ES-I3 (cell line): ENCODE measurements at regions not wholly inside any gene's neighbourhood (a gene's known extent, or its start where the extent isn't known, plus 50 kb on each side); places are given as distances from the start of the nearest gene placed in this dataset.

Experiments
- H3K36me3 ChIP-seq: 2 replicates; pipeline ENCODE4 v1.6.1; 2013; ENCODE audit warnings: mild to moderate bottlenecking, low read length, control low read depth, moderate library complexity; ENCODE audit not compliant: insufficient read depth
- H3K4me1 ChIP-seq: 2 replicates; pipeline ENCODE4 v1.6.1; 2013; ENCODE audit warnings: mild to moderate bottlenecking, control low read depth, low read length; ENCODE audit not compliant: insufficient read depth
- H3K9ac ChIP-seq: 2 replicates; pipeline ENCODE4 v1.6.1; 2013; ENCODE audit warnings: low read depth, mild to moderate bottlenecking, low read length, moderate library complexity
- H3K9me3 ChIP-seq: 2 replicates; pipeline ENCODE4 v1.6.1; 2013; ENCODE audit warnings: mild to moderate bottlenecking, low read length, moderate library complexity; ENCODE audit not compliant: control insufficient read depth, insufficient read depth

DNA sequence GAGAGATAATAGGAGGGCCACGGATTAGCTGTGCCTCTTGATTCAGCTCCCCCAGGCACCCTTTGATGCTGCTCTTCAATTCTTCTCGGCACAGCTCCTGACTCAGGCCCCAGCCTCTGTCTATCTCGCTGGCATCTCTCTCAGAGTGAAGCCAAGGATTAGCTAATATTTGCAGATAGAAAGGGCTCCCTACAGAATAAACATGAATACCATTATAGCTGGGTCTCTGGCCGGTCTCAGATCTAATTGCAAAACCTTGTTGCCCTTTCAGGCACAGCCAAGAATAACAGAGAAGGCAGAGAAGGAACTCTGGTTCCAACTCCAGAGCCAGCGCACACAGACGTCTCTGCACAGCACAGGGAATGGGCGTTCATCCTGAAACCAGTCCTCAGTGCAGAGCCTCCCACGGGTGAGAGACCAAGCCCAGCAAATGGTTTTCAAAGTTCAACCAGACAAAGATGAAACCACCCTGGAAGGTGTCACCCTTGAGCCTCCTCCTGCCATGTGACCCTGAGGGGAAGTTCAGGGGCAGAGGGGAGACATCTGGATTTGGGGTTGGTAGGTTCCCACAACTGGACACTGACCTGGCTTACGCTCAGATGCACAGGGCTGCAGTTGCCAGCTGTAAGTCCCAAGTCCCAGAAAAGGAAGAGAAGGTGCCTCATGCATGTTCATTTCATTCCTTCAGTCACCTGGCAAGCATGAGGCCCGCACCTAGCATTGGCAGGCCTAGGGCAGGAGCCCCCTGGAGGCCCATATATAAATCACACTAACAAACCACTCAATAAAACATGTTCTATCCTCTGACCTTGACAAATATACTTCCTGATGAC, 394.0 kb downstream of the NPHP4 start:
- Histone ChIP-seq H3K36me3 (no peaks in the 10 kb centered on the region), H3K4me1 (no peaks in the 10 kb centered on the region), H3K9ac (no peak overlapping the region), H3K9me3 (no peaks in the 10 kb centered on the region)

DNA sequence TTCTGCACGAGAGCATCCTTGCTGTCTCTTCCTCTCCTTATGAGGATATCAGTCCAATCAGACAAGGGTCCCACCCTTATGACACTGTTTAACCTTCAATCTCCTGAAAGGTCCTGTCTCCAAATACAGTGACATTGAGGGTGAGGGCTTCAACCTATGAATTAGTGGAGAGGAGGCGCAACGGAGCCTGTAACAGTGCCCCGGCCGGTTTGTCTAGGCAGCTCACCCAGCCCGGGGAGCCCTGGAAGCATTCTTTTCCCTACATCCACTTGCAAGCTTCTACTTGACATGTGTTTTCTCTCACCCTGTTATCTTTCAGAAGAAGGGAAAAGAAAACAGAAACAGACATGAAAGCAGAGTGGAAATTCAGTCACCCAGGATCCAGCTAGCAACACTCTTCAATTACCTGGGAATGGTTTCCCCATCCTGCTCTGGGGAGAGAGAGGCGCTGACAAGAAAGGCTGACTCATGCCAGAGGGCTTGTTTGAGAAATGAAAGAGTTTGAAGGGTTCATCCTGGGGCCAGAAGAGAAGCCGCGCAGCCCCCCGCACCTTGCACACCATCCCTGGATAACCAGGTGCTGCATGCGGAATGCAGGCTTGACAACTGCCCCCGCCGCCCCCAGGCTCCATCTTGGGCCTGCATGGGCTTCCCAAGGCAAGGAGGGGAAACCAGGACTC, 394.9 kb downstream of the NPHP4 start:
- no peaks in the 10 kb centered on the region for H3K36me3 ChIP-seq
- no peaks in the 10 kb centered on the region for H3K9me3 ChIP-seq
- H3K9ac ChIP-seq: no peak overlapping the region

DNA sequence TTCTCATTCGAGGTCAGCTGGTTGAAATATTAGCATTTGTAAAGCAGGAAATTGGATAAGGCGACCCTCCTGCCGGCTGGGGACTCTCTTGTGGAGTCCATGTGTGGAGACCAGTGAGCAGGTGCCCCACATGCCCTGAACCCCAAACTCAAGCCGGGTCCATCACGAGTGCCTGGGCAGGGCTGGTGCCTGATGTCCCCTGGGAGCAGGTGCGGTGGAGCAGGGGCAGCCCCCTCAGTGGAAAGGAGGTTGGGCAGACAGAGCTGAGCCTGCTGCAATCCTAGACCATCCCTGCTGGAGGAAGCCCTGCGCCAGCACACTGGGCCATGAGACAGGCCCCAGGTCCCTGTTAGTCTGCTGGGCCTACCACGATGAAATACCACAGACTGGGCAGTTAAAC, 395.6 kb downstream of the NPHP4 start:
- no peaks in the 10 kb centered on the region for H3K36me3 ChIP-seq
- no peaks in the 10 kb centered on the region for H3K4me1 ChIP-seq
- no peaks in the 10 kb centered on the region for H3K9me3 ChIP-seq
- no peak overlapping the region for H3K9ac ChIP-seq

More for the DNA sequence above, 394.9 kb downstream of the NPHP4 start:
- H3K4me1 ChIP-seq: no peaks in the 10 kb centered on the region

DNA sequence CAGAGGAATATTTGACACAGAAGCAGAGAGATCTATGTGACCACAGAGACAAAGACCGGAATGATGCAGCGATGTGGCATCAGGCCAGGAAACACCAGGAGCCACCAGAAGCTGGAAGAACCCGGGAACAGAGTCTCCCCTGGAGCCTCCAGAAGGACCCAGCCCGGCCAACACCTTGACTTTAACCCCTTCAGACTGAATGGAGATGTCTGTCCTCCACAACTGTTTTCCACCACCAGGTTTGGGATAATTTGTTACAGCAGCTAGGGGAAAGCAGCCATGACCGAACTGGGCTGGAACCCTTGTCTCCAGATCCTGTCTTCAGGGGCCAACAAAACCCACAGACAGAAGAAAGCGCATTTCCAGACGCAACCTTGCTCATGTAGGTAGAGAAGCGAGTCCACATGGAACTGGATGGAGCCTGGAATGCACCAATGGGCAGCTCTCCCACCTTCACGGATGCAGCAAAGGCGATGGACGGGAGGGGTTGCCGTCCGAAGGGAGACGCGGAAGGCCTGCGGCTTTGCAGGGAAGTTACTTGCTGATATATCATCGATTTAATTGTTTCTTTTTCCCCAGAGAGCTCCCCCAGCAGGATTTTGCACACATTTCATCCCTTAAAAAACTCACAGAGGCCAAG, 396.6 kb downstream of the NPHP4 start:
- H3K9me3 ChIP-seq: peaks cover 3% of the 10 kb centered on the region; the same call in 1 of the 2 replicates
- no peak overlapping the region for H3K9ac ChIP-seq
- no peaks in the 10 kb centered on the region for H3K4me1 ChIP-seq
- no peaks in the 10 kb centered on the region for H3K36me3 ChIP-seq

- Histone ChIP-seq H3K36me3 (no peaks in the 10 kb centered on the region), H3K4me1 (no peaks in the 10 kb centered on the region), H3K9me3 (peaks cover 4% of the 10 kb centered on the region; the same call in 1 of the 2 replicates), H3K9ac (no peak overlapping the region)
Measured at GRCh38 chr1:5594056-5594956, 397.9 kb downstream of the NPHP4 start.

- Histone ChIP-seq H3K36me3 (no peaks in the 10 kb centered on the region), H3K9me3 (peaks cover 4% of the 10 kb centered on the region; the same call in 1 of the 2 replicates)
Measured at GRCh38 chr1:5590717-5591116, 401.5 kb downstream of the NPHP4 start.

DNA sequence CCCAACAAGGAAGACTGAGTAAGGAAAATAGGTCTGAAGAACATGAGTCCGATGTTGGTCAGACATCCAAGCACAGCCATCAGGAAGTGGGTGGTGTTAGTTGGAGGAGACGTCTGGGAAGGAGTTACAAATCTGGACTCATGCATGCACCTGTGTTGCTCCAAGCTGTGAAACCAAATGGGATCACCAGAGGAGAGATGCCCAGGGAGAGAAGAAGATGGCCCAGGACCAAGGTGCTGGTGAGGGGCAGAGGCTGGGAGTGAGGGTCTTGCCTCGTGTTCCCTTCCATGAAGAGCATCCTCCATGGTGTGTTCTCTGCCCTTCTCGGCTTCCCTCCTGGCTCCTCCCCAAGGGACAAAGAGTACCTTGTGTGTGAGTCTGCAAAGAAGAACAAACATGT, 405.6 kb downstream of the NPHP4 start:
- H3K9me3 ChIP-seq: peaks cover 4% of the 10 kb centered on the region; the same call in 1 of the 2 replicates
- H3K9ac ChIP-seq: no peak overlapping the region
- no peaks in the 10 kb centered on the region for H3K36me3 ChIP-seq
- 0 out of 2 replicates have a peak, but pooled peaks cover 6% of the 10 kb centered on the region for H3K4me1 ChIP-seq

More at GRCh38 chr1:5590717-5591116, 401.5 kb downstream of the NPHP4 start:
- no peak overlapping the region for H3K9ac ChIP-seq
- H3K4me1 ChIP-seq: 0 out of 2 replicates have a peak, but pooled peaks cover 4% of the 10 kb centered on the region

DNA sequence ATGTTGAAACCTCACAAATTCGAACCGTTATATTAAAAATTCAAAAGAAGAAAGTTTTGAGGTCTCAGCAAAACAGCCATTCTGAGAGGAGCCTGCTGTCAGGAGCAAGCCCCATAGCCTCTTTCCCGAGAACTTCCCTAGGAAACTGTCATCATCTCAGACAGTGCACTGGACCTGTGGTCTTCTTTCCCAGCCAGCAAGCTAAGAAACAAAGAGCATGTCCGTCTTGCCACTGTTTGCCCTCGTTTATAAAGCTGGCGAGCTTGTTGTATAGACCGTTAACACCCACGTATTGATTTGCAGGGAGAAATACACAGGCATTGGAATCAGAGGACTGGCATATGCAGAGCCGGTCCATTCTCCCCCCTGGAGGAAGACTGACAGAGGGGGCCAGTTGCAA, 407.0 kb downstream of the NPHP4 start:
- Histone ChIP-seq H3K9me3 (no peaks in the 10 kb centered on the region), H3K9ac (no peak overlapping the region), H3K36me3 (no peaks in the 10 kb centered on the region), H3K4me1 (0 out of 2 replicates have a peak, but pooled peaks cover 6% of the 10 kb centered on the region)

GRCh38 chr1:5580926-5581325, 411.3 kb downstream of the NPHP4 start:
- Histone ChIP-seq H3K4me1 (0 out of 2 replicates have a peak, but pooled peaks cover 4% of the 10 kb centered on the region), H3K9me3 (no peaks in the 10 kb centered on the region), H3K36me3 (no peaks in the 10 kb centered on the region), H3K9ac (no peak overlapping the region)

GRCh38 chr1:5579966-5580365, 412.3 kb downstream of the NPHP4 start:
- Histone ChIP-seq H3K9me3 (no peaks in the 10 kb centered on the region), H3K36me3 (no peaks in the 10 kb centered on the region), H3K9ac (no peak overlapping the region), H3K4me1 (no peaks in the 10 kb centered on the region)

- Histone ChIP-seq H3K9ac (no peak overlapping the region), H3K36me3 (no peaks in the 10 kb centered on the region), H3K9me3 (no peaks in the 10 kb centered on the region), H3K4me1 (no peaks in the 10 kb centered on the region)
Measured at GRCh38 chr1:5578690-5579089, 413.5 kb downstream of the NPHP4 start.

- Histone ChIP-seq H3K36me3 (no peaks in the 10 kb centered on the region), H3K4me1 (no peaks in the 10 kb centered on the region), H3K9ac (no peak overlapping the region), H3K9me3 (no peaks in the 10 kb centered on the region)
Measured at GRCh38 chr1:5577255-5578040, 414.8 kb downstream of the NPHP4 start.

DNA sequence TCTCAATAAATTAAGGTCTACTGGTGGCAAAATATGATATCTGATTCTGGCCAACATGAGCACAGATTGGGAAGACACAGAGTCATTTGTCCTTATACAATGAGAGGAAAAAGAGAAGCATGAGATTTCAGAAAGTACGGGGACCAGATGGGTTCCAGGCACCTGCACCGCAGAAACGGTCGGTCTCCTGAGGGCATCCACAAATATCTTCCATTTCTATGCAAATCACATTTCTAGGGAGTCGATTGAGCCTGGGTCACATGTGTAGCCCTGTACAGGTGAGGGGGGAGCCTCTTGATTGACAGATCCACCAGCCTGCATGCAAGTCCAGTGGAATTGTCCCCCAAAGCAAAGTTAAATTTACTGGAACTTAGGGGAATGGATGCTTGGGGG, 415.6 kb downstream of the NPHP4 start:
- no peaks in the 10 kb centered on the region for H3K4me1 ChIP-seq
- no peaks in the 10 kb centered on the region for H3K36me3 ChIP-seq
- H3K9ac ChIP-seq: no peak overlapping the region
- no peaks in the 10 kb centered on the region for H3K9me3 ChIP-seq
